Retinal pigment epithelial cell (primary cell): ENCODE measurements at regions not wholly inside any gene's neighbourhood (a gene's known extent, or its start where the extent isn't known, plus 50 kb on each side); places are given as distances from the start of the nearest gene placed in this dataset.

Experiments used
- DNase-seq: peaks from one replicate; pipeline ENCODE4 v3.0.0-alpha.2; 2010; ENCODE audit warnings: low read depth
- H3K4me3 ChIP-seq: 2 replicates; pipeline ENCODE4 v1.5.1; 2011; ENCODE audit warnings: mild to moderate bottlenecking, low read length, control low read depth, moderate library complexity
- CTCF ChIP-seq: conservative IDR thresholded peaks from 2 replicates; pipeline ENCODE4 v1.5.1; 2011; ENCODE audit warnings: low read depth, low read length, control low read depth, inconsistent platforms

GRCh38 chr20:39876976-39877635, 811.9 kb downstream of the MAFB start:
- H3K4me3 ChIP-seq: no peak overlapping the region
- TF ChIP-seq CTCF: no peak
- DNase-seq: no peak

- TF ChIP-seq CTCF: no peak
- H3K4me3 ChIP-seq: no peak overlapping the region
- DNase-seq: no peak
Observed at GRCh38 chr20:39875492-39876110, 813.4 kb downstream of the MAFB start.

- peak; percentile 45 for DNase-seq
- TF ChIP-seq CTCF: peak; percentile 94
- H3K4me3 ChIP-seq: no peak overlapping the region
Observed at GRCh38 chr20:39874049-39874893, 814.8 kb downstream of the MAFB start.

GRCh38 chr20:39873286-39873685, 815.8 kb downstream of the MAFB start:
- no peak overlapping the region for H3K4me3 ChIP-seq
- TF ChIP-seq CTCF: no peak
- DNase-seq: no peak

GRCh38 chr20:39871013-39871412, 818.0 kb downstream of the MAFB start:
- TF ChIP-seq CTCF: no peak
- no peak overlapping the region for H3K4me3 ChIP-seq
- no peak for DNase-seq

GRCh38 chr20:39865446-39865845, 823.6 kb downstream of the MAFB start:
- no peak overlapping the region for H3K4me3 ChIP-seq
- TF ChIP-seq CTCF: no peak
- DNase-seq: no peak
